ENCODE measurements at regions not wholly inside any gene's neighbourhood (a gene's known extent, or its start where the extent isn't known, plus 50 kb on each side); places are given as distances from the start of the nearest gene placed in this dataset.

DNA sequence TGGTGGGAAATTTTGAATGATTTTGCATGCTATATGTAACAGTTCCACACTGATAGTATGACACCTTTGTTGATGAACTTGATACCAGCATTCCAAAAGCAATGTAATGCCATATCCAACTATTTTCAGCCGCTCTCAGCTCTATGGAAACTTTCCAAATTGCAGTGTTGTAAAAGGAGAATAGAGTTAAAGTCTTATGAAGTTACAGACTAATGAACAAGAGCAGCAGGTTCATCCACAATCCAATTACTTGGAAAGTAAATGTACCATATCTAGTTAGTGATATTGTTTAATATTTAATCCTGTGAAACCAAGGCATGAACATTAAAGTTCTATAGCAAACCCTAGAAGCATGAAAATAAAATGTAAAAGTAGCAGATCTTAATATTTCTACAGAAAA, 418.2 kb downstream of the TUSC1 start:
- WGBS, 3 donors, result 20 to 31% (median 26%) methylated on average over 1 of the region's 1 CpG
- no peak overlapping the region for H3K4me3 ChIP-seq
- no peak overlapping the region for H3K27ac ChIP-seq
- no peaks in the 10 kb centered on the region for H3K9me3 ChIP-seq
- no peak for ATAC-seq
- no peaks in the 10 kb centered on the region for H3K4me1 ChIP-seq
- no peak for TF ChIP-seq CTCF (IDR thresholded peaks at IDR 0.05)
- no peak for DNase-seq
- intact Hi-C loops (cut with DNase I), result no loop called here
- no peaks in the 10 kb centered on the region for H3K36me3 ChIP-seq (ENCODE audit: insufficient read depth in 1 of 2, low read depth in 1 of 2)
- H3K27me3 ChIP-seq (ENCODE audit: insufficient read depth in 3 of 3, low read length in 2 of 3), result no peaks in the 10 kb centered on the region

- intact Hi-C loops (cut with DNase I), result no loop called here
- WGBS, 3 donors, result 82 to 94% (median 92%) methylated on average over 5 of the region's 5 CpGs
- no peaks in the 10 kb centered on the region for H3K27me3 ChIP-seq (ENCODE audit: insufficient read depth in 3 of 3, low read length in 2 of 3)
- H3K27ac ChIP-seq, result no peak overlapping the region
- DNase-seq, result peak in 1 of 2 donors; percentile 5
- no peak for TF ChIP-seq CTCF (IDR thresholded peaks at IDR 0.05)
- no peaks in the 10 kb centered on the region for H3K36me3 ChIP-seq (ENCODE audit: insufficient read depth in 1 of 2, low read depth in 1 of 2)
- no peak for ATAC-seq
- H3K9me3 ChIP-seq, result no peaks in the 10 kb centered on the region
- no peaks in the 10 kb centered on the region for H3K4me1 ChIP-seq
- no peak overlapping the region for H3K4me3 ChIP-seq
Observed at GRCh38 chr9:25255216-25255615, 423.0 kb downstream of the TUSC1 start.

DNA sequence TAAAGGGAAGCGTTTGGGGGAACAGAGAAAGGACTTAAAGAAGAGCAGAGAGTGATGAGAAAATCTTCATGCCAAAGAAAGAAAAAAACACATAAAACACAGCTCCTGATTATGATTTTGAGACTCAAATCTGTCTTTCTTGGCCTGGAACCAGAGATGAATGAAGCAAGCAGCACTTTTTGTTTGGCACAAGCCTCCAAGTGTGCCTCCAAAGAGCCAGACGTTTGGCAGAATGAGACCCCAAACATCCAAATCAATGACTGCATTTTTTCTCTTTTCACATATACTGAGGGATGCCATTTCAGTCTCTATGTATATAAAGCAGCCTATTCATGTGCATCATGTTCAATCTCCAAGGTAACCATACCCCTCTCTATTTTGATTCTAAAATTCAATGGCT, 424.2 kb downstream of the TUSC1 start:
- H3K4me1 ChIP-seq, result no peaks in the 10 kb centered on the region
- TF ChIP-seq CTCF (IDR thresholded peaks at IDR 0.05), result no peak
- no peak for ATAC-seq
- H3K27ac ChIP-seq, result no peak overlapping the region
- DNase-seq, result no peak
- no peaks in the 10 kb centered on the region for H3K27me3 ChIP-seq (ENCODE audit: insufficient read depth in 3 of 3, low read length in 2 of 3)
- no peak overlapping the region for H3K4me3 ChIP-seq
- WGBS, 3 donors, result 27 to 40% (median 36%) methylated on average over 2 of the region's 2 CpGs
- intact Hi-C loops (cut with DNase I), result no loop called here
- no peaks in the 10 kb centered on the region for H3K9me3 ChIP-seq
- H3K36me3 ChIP-seq (ENCODE audit: insufficient read depth in 1 of 2, low read depth in 1 of 2), result no peaks in the 10 kb centered on the region

DNA sequence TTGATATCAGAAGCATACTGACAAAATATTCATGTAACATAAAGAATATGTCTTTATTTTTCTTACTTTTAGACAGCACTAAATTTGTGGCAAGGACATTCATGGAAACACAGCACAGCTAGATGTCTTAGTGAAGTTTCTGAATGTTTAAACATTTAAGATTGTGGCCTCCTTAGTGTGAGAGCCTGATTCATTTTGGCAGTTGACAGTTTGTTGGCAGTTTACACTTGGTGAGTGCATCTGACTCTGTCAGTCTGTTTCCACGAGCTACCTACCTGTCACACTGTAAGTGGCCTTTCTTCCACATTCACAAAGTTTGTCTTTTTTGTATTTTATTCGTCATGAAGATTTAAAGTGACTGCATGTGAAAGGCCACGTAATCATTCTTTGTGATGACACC, 436.8 kb downstream of the TUSC1 start:
- Histone ChIP-seq H3K27me3 (ENCODE audit: insufficient read depth in 3 of 3, low read length in 2 of 3) (no peaks in the 10 kb centered on the region), H3K4me3 (no peak overlapping the region), H3K27ac (no peak overlapping the region), H3K4me1 (no peaks in the 10 kb centered on the region), H3K36me3 (ENCODE audit: insufficient read depth in 1 of 2, low read depth in 1 of 2) (no peaks in the 10 kb centered on the region), H3K9me3 (no peaks in the 10 kb centered on the region)
- no peak for TF ChIP-seq CTCF (IDR thresholded peaks at IDR 0.05)
- 60 to 72% (median 60%) methylated on average over 3 of the region's 3 CpGs for WGBS, 3 donors
- DNase-seq (no peak), ATAC-seq (no peak)
- intact Hi-C loops (cut with DNase I), result no loop called here

- ATAC-seq (no peak), DNase-seq (no peak)
- no peaks in the 10 kb centered on the region for H3K9me3 ChIP-seq
- no peaks in the 10 kb centered on the region for H3K27me3 ChIP-seq (ENCODE audit: insufficient read depth in 3 of 3, low read length in 2 of 3)
- TF ChIP-seq CTCF (IDR thresholded peaks at IDR 0.05), result no peak
- no peaks in the 10 kb centered on the region for H3K36me3 ChIP-seq (ENCODE audit: insufficient read depth in 1 of 2, low read depth in 1 of 2)
- no peaks in the 10 kb centered on the region for H3K4me1 ChIP-seq
- H3K4me3 ChIP-seq, result no peak overlapping the region
- intact Hi-C loops (cut with DNase I), result no loop called here
- H3K27ac ChIP-seq, result no peak overlapping the region
- WGBS, 3 donors, result 83 to 86% (median 85%) methylated on average over 8 of the region's 8 CpGs
Observed at GRCh38 chr9:25226901-25227686, 451.1 kb downstream of the TUSC1 start.

Data from psoas muscle (tissue), 7 donors.